Trophoblast cell (in vitro differentiated cells and primary cell): ENCODE measurements at regions not wholly inside any gene's neighbourhood (a gene's known extent, or its start where the extent isn't known, plus 50 kb on each side); places are given as distances from the start of the nearest gene placed in this dataset.

Experiments
- DNase-seq, 2 donors: peaks; one replicate each; pipeline ENCODE4 v3.0.0-alpha.2; 2016
- H2AFZ ChIP-seq: 2 replicates; pipeline ENCODE4 v1.6.1; 2013; ENCODE audit warnings: low read length, moderate library complexity, mild to moderate bottlenecking; ENCODE audit not compliant: insufficient read depth, poor library complexity
- H2AK5ac ChIP-seq: 2 replicates; pipeline ENCODE4 v1.6.1; 2013; ENCODE audit warnings: mild to moderate bottlenecking, low read length
- H2BK120ac ChIP-seq: 2 replicates; pipeline ENCODE4 v1.6.1; 2013; ENCODE audit warnings: low read length, mild to moderate bottlenecking, moderate library complexity; ENCODE audit not compliant: insufficient read depth, poor library complexity
- H2BK12ac ChIP-seq: 2 replicates; pipeline ENCODE4 v1.6.1; 2013; ENCODE audit warnings: mild to moderate bottlenecking, low read length, moderate library complexity
- H2BK5ac ChIP-seq: 2 replicates; pipeline ENCODE4 v1.6.1; 2013; ENCODE audit warnings: low read length, low read depth, moderate library complexity, mild to moderate bottlenecking; ENCODE audit not compliant: poor library complexity
- H3K14ac ChIP-seq: 2 replicates; pipeline ENCODE4 v1.6.1; 2013; ENCODE audit warnings: mild to moderate bottlenecking, low read length
- H3K18ac ChIP-seq: 2 replicates; pipeline ENCODE4 v1.6.1; 2013; ENCODE audit warnings: mild to moderate bottlenecking, low read length
- H3K23ac ChIP-seq: 2 replicates; pipeline ENCODE4 v1.6.1; 2013; ENCODE audit warnings: low read length
- H3K27ac ChIP-seq: 2 replicates; pipeline ENCODE4 v1.5.1; 2013; ENCODE audit warnings: low read depth, mild to moderate bottlenecking, inconsistent platforms, low read length, moderate library complexity
- H3K27me3 ChIP-seq: 2 replicates; pipeline ENCODE4 v1.6.1; 2013; ENCODE audit warnings: inconsistent platforms, mild to moderate bottlenecking, low read length, moderate library complexity; ENCODE audit not compliant: insufficient read depth
- H3K36me3 ChIP-seq, 2 experiments: 1 replicate in 1 of 2; 2 replicates in 1 of 2; pipeline ENCODE4 v1.6.1; 2013; ENCODE audit warnings: low read length in 2 of 2, mild to moderate bottlenecking in 2 of 2, moderate library complexity in 1 of 2; ENCODE audit not compliant: insufficient read depth in 2 of 2, control insufficient read depth in 1 of 2
- H3K4ac ChIP-seq: 2 replicates; pipeline ENCODE4 v1.6.1; 2013; ENCODE audit warnings: low read depth, mild to moderate bottlenecking, low read length, moderate library complexity
- H3K4me1 ChIP-seq, 2 experiments: 1 replicate in 1 of 2; 2 replicates in 1 of 2; pipeline ENCODE4 v1.6.1; 2013; ENCODE audit warnings: low read length in 2 of 2, mild to moderate bottlenecking in 2 of 2, moderate library complexity in 1 of 2; ENCODE audit not compliant: insufficient read depth in 2 of 2, control insufficient read depth in 1 of 2
- H3K4me2 ChIP-seq: 2 replicates; pipeline ENCODE4 v1.6.1; 2013; ENCODE audit warnings: inconsistent platforms, mild to moderate bottlenecking, low read length, moderate library complexity
- H3K4me3 ChIP-seq: 2 replicates; pipeline ENCODE4 v1.5.1; 2013; ENCODE audit warnings: mild to moderate bottlenecking, low read depth, low read length, inconsistent platforms
- H3K79me1 ChIP-seq: one replicate; pipeline ENCODE4 v1.6.1; 2013; ENCODE audit warnings: low read length
- H3K79me2 ChIP-seq: 2 replicates; pipeline ENCODE4 v1.6.1; 2013; ENCODE audit warnings: low read length, mild to moderate bottlenecking; ENCODE audit not compliant: control insufficient read depth, insufficient read depth, poor library complexity
- H3K9ac ChIP-seq: 2 replicates; pipeline ENCODE4 v1.6.1; 2013; ENCODE audit warnings: mild to moderate bottlenecking, low read length
- H3K9me3 ChIP-seq: 2 replicates; pipeline ENCODE4 v1.6.1; 2013; ENCODE audit warnings: low read depth, mild to moderate bottlenecking, control low read depth, inconsistent platforms, low read length; ENCODE audit not compliant: insufficient read depth
- H4K12ac ChIP-seq: 2 replicates; pipeline ENCODE4 v1.6.1; 2013; ENCODE audit warnings: low read depth, mild to moderate bottlenecking, low read length, moderate library complexity
- H4K8ac ChIP-seq: 2 replicates; pipeline ENCODE4 v1.6.1; 2013; ENCODE audit warnings: low read depth, mild to moderate bottlenecking, low read length, moderate library complexity
- H4K91ac ChIP-seq: one replicate; pipeline ENCODE4 v1.6.1; 2013; ENCODE audit warnings: low read depth, mild to moderate bottlenecking, low read length, moderate library complexity
- WGBS: extraction: QIAGEN DNeasy Blood & Tissue Kit; methylation state at CpG from one replicate; pipeline ENCODE4 v1.1.7; 2013; ENCODE audit warnings: missing lambda C conversion rate; ENCODE audit not compliant: insufficient read length, insufficient coverage; ENCODE audit errors: extremely low coverage; 5-methylcytosine and 5-hydroxymethylcytosine counted together

DNA sequence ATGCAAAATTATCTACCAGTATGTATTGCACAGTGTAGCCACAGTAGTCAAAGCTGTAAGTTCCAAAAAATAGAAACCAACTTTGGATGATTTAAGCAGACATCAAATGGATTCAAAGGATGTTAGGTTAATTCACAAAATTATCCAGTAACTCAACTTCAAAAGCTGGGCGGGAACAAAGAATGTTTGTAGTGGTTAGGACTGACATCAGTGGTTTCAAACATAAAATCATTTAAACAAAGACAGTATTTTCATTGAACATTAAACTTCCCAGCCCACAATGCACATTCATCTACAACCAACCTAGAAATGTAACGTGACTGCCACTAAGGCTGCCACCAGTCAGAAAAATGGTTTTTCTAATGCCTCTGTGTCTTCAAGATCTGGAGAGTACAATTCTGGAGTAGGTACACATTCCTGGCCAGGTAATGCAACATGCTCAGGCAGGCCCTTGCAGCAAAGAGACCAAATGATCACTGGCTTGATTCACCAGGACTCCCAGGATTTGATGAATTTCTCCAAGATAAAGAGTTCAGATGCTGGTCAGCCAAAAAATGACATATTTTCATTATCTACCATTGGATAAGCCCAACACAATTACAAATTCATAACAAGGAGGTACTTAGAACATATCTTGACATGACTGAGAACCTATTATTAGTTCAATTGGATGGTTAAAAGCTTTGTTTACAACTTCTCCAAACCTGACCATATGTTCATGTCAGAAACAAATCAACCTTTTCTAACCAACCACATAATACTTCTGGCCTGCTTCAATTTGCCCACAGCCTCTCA is 189.8 kb upstream of the CNTN4 start:
- H3K14ac ChIP-seq = no peak overlapping the region
- H3K27me3 ChIP-seq = no peaks in the 10 kb centered on the region
- H4K8ac ChIP-seq = no peak overlapping the region
- no peaks in the 10 kb centered on the region for H3K9me3 ChIP-seq
- no peak overlapping the region for H3K4me3 ChIP-seq
- H2AK5ac ChIP-seq = no peak overlapping the region
- WGBS = no CpG with 5 or more reads among the region's 2 CpGs
- no peak overlapping the region for H3K27ac ChIP-seq
- H2AFZ ChIP-seq = no peak overlapping the region
- no peak overlapping the region for H2BK12ac ChIP-seq
- H2BK5ac ChIP-seq = no peak overlapping the region
- H2BK120ac ChIP-seq = no peak overlapping the region
- no peak overlapping the region for H3K4me2 ChIP-seq
- no peak overlapping the region for H3K4ac ChIP-seq
- DNase-seq = no peak
- H3K4me1 ChIP-seq = no peaks in the 10 kb centered on the region
- no peaks in the 10 kb centered on the region for H3K79me2 ChIP-seq
- H4K91ac ChIP-seq = no peak overlapping the region
- H3K79me1 ChIP-seq = no peaks in the 10 kb centered on the region
- H4K12ac ChIP-seq = no peak overlapping the region
- no peaks in the 10 kb centered on the region for H3K36me3 ChIP-seq
- no peak overlapping the region for H3K18ac ChIP-seq
- no peak overlapping the region for H3K23ac ChIP-seq
- H3K9ac ChIP-seq = no peak overlapping the region

- no peak overlapping the region for H3K18ac ChIP-seq
- no peak overlapping the region for H4K8ac ChIP-seq
- H3K27me3 ChIP-seq = no peaks in the 10 kb centered on the region
- no peak overlapping the region for H2AK5ac ChIP-seq
- no peak overlapping the region for H2BK12ac ChIP-seq
- H3K9ac ChIP-seq = no peak overlapping the region
- no peaks in the 10 kb centered on the region for H3K9me3 ChIP-seq
- H3K27ac ChIP-seq = no peak overlapping the region
- no CpG with 5 or more reads among the region's 3 CpGs for WGBS
- no peak overlapping the region for H4K12ac ChIP-seq
- H3K4me2 ChIP-seq = no peak overlapping the region
- H3K79me2 ChIP-seq = no peaks in the 10 kb centered on the region
- H3K79me1 ChIP-seq = no peaks in the 10 kb centered on the region
- no peak overlapping the region for H3K14ac ChIP-seq
- no peak overlapping the region for H3K4ac ChIP-seq
- H2BK120ac ChIP-seq = no peak overlapping the region
- no peak overlapping the region for H3K23ac ChIP-seq
- DNase-seq = no peak
- no peak overlapping the region for H2BK5ac ChIP-seq
- no peak overlapping the region for H4K91ac ChIP-seq
- H3K4me3 ChIP-seq = no peak overlapping the region
- no peaks in the 10 kb centered on the region for H3K4me1 ChIP-seq
- H2AFZ ChIP-seq = no peak overlapping the region
- no peaks in the 10 kb centered on the region for H3K36me3 ChIP-seq
Observed at GRCh38 chr3:1910322-1910721, 188.3 kb upstream of the CNTN4 start.

GRCh38 chr3:1929788-1930414 is 168.8 kb upstream of the CNTN4 start:
- no peak overlapping the region for H2AFZ ChIP-seq
- H3K14ac ChIP-seq = no peak overlapping the region
- DNase-seq = no peak
- no peak overlapping the region for H3K18ac ChIP-seq
- H3K9ac ChIP-seq = no peak overlapping the region
- no peaks in the 10 kb centered on the region for H3K79me1 ChIP-seq
- no peak overlapping the region for H3K27ac ChIP-seq
- no peaks in the 10 kb centered on the region for H3K4me1 ChIP-seq
- H2AK5ac ChIP-seq = no peak overlapping the region
- no peak overlapping the region for H3K4me3 ChIP-seq
- H3K4ac ChIP-seq = no peak overlapping the region
- H2BK5ac ChIP-seq = no peak overlapping the region
- no peak overlapping the region for H4K8ac ChIP-seq
- no peaks in the 10 kb centered on the region for H3K9me3 ChIP-seq
- H3K79me2 ChIP-seq = no peaks in the 10 kb centered on the region
- H3K27me3 ChIP-seq = no peaks in the 10 kb centered on the region
- no peak overlapping the region for H2BK12ac ChIP-seq
- no peaks in the 10 kb centered on the region for H3K36me3 ChIP-seq
- WGBS = no CpG with 5 or more reads among the region's 8 CpGs
- H4K91ac ChIP-seq = no peak overlapping the region
- H3K23ac ChIP-seq = no peak overlapping the region
- H4K12ac ChIP-seq = no peak overlapping the region
- no peak overlapping the region for H2BK120ac ChIP-seq
- H3K4me2 ChIP-seq = no peak overlapping the region

DNA sequence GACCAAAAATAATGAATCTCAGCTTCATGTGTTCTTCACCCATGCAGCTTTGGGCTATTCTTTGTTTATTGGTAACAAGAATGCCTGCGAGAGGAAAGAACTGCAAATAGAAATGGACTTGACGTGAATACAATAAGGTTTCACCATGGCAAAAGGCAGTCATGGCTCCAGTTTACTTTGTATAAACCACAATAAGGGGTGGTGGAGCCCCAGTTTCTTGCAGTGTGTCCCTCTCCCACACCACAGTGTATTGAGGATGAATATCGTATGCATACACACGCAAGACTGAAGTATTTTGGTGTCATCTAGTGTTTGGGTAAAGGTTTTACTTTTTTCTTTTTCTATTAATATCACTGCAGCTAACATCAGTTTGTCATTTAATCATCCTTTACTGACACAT is 159.7 kb upstream of the CNTN4 start:
- H4K8ac ChIP-seq = no peak overlapping the region
- no peak overlapping the region for H3K4ac ChIP-seq
- H4K91ac ChIP-seq = no peak overlapping the region
- no CpG with 5 or more reads among the region's 4 CpGs for WGBS
- DNase-seq = no peak
- H3K18ac ChIP-seq = no peak overlapping the region
- no peak overlapping the region for H3K23ac ChIP-seq
- no peaks in the 10 kb centered on the region for H3K27me3 ChIP-seq
- no peak overlapping the region for H3K14ac ChIP-seq
- no peak overlapping the region for H3K9ac ChIP-seq
- no peak overlapping the region for H3K4me2 ChIP-seq
- H2BK120ac ChIP-seq = no peak overlapping the region
- H3K79me1 ChIP-seq = no peaks in the 10 kb centered on the region
- no peak overlapping the region for H2BK12ac ChIP-seq
- no peak overlapping the region for H4K12ac ChIP-seq
- H3K36me3 ChIP-seq = no peaks in the 10 kb centered on the region
- no peak overlapping the region for H3K27ac ChIP-seq
- no peaks in the 10 kb centered on the region for H3K4me1 ChIP-seq
- no peak overlapping the region for H2BK5ac ChIP-seq
- no peak overlapping the region for H2AFZ ChIP-seq
- H3K4me3 ChIP-seq = no peak overlapping the region
- H3K79me2 ChIP-seq = no peaks in the 10 kb centered on the region
- no peaks in the 10 kb centered on the region for H3K9me3 ChIP-seq
- no peak overlapping the region for H2AK5ac ChIP-seq
